ENCODE measurements at regions not wholly inside any gene's neighbourhood (a gene's known extent, or its start where the extent isn't known, plus 50 kb on each side); places are given as distances from the start of the nearest gene placed in this dataset.

DNA sequence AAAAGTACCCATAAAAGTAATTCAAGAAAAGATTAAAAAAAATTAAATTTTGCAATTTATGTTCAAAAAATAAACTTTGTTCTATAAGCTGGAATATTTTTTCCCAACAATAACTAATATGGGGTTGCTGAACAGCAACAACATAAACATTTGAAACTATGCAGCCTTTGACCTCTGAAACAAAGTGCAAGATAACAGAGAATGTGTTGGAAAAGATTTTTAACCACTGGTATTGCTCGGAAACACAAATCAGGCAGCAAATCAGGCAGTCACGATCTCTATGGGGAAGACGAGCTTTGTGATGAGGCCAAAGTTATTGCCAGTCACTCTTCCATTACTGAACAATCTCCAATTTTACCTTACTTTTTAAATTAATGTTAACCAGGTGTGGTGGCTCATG lies 332.1 kb downstream of the PABPC4L start:
- DNase-seq (ENCODE audit: low read depth), result peak; percentile 81

DNA sequence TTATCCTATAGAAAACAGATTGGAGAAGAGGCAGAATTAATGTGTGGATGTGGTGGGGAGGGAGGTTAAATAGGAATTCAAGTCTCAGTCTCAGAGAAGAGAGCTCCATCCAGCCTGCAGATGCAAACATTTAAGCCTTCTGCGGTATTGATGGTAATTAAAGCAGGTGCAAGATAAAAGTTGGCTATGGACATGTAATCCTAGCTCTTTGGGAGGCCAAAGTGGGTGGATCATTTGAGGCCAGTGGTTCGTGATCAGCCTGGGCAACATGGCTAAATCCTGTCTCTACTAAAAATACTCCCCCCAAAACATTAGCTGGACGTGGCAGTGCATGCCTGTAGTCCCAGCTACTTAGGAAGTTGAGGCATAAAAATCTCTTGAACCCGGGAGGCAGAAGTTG lies 332.7 kb downstream of the PABPC4L start:
- DNase-seq (ENCODE audit: low read depth), result no peak

DNA sequence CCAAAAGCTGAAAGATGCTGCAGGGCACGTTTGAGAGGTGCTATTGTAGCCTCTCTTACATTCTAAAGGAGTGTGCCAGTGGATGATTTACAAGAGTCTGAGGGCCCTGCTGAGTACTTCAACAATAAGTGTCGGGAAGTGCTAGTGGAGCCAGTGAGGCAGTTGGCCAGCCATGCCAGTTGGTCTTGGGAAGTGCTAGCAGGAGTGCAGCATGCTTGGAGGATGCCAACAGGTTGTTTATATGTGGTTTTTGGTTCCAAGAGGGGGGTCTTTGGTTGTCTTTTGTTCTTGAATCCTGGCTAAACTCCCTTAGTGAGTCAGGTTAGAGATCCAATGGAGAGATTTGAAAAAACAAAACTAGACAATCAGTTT lies 335.3 kb downstream of the PABPC4L start:
- peak; percentile 36 for DNase-seq (ENCODE audit: low read depth)

DNA sequence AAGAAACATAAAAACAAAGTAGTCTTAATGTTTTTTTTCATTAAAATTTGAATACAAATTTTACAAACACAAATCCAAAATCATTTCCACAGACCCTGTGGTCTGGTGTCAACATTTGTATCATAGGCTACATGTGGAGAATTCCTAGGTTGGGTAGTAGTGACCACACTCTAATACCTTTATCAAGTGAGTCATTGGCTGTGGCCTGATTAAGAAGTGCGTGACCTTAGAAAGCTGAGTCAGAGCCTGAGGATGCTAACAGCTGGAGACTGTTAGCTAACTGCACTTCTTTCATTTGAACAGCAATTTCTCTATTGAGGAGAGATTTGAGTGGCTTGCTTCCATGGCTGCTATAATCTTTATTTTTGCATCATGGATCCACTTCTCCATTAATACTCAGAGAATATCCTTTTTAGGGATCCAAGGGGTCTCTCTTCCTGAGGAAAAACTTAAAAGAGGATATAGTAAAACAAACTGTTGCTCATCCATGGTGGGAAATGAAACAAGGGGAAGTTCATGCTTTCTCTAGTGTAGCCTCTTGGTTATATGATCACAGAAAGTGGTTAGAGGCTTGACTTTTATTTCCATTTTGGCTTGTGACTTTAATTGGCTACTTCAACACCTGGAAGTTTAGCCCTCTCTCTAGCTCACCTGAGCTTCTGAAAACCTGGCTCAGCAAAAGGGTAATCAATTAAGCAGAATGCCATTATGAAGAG lies 335.8 kb downstream of the PABPC4L start:
- DNase-seq (ENCODE audit: low read depth), result peak; percentile 99

DNA sequence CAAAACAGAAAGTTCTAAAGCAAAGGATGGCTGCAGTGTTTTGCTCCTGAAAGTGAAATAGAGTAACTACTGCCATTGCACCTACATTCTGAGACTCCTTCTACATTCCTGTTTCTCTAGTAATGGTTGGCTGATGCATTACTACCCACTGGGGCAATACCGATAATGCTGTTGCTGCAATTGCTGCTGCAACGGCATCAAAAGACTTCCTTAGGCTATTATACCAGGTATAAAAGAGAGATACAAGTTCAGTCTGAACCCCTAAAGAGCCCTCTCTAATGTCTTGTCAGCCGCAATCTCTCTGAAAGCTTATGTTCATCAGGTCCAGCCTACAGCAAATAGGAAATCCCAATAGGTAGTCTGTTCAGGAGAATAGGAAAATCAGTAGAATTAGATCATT lies 338.4 kb downstream of the PABPC4L start:
- no peak for DNase-seq (ENCODE audit: low read depth)

DNA sequence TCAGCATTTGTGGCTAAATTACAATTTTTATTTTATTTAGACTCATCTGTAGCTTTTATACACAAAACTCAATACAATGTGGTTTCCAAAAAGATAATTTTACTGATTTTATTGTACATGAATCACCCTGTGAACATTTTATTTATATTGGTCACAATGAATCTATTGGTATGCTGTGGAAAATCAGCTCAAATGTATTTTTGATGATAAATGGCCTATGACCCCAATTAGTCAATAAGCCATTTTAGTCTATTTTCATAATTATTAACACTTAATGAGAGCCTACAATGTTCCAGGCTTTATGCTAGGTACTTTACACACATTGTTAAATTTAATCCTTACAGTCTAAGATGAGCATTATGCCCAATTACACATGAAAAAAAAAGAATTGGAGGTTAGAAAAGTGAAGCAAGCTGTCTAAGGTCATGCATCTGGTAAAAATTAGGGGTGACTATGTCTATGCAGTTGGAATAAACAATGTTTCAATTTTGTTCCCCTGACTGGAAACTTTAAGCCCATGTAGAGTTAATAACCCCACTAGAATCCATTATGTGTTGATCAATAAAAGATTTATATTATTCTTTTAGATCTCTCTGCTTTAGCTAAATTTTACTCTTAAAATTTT lies 344.7 kb downstream of the PABPC4L start:
- DNase-seq (ENCODE audit: low read depth), result no peak

DNA sequence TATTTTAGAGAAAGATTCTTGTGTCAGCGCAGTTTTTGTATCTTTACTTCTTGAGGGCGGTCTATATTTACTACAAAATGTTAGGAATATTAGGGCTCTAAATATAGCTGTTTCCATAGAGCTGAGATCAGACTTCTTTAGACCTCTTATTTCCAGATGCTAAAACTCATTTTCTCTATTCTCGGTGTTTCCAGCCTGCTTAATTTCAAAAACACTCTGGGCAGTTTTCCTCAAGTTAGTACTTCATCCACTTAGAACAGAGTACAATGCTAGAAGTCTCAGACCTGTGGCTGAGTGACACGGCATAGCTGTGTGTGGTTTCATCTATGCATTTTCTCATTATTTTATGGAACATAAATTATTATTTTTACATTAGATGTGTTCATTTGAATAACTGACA lies 346.6 kb downstream of the PABPC4L start:
- no peak for DNase-seq (ENCODE audit: low read depth)

DNA sequence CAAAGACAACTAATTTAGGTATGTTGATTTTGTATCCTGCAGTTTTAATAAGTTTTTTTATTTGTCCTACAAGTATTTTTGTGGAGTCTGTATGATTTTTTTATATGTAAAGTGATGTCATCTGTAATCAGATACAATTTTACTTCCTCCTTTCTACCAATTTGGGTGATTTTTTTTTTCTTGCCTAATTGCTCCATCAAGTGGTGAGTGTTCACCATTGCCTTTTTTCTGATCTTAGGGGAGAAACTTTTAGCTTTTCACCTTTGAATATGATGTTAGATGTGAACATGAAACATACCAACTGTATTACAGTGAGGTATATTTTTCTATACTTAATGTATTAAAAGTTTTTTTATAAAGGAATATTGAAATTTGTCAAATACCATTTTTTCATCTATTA lies 362.3 kb downstream of the PABPC4L start:
- DNase-seq (ENCODE audit: low read depth), result peak; percentile 12

DNA sequence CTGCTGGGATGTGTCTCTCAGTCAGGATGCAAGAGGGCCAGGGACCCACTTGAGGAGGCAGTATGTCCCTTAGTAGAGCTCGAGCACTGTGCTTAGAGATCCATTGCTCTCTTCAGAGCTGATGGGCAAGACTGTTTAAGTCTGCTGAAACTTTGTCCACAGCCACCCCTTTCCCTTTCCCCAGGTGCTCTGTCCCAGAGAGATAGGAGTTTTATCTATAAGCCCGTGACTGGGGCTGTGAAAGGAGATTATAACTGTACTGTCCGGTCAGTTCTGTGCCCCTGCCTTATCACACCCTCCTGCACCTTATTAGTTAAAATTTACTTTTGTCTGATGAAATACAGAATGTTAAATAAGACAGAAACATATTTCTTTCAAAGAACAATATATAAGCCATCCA lies 378.4 kb downstream of the PABPC4L start:
- no peak for DNase-seq (ENCODE audit: low read depth)

DNA sequence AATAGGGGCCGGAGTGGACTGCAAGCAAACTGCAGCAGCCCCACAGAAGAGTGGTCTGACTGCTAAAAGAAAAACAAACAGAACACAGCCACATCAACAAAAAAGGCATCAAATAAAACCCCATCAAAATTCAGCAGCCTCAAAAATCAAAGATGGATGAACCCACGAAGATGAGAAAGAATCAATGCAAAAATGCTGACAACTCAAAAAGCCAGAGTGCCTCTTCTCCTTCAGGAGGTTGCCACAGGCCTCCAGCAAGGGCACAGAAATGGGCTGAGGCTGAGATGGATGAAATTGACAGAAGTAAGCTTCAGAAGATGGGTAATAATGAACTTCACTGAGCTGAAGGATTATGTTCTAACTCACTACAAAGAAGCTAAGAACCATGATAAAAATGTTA lies 388.6 kb downstream of the PABPC4L start:
- no peak for DNase-seq (ENCODE audit: low read depth)

DNA sequence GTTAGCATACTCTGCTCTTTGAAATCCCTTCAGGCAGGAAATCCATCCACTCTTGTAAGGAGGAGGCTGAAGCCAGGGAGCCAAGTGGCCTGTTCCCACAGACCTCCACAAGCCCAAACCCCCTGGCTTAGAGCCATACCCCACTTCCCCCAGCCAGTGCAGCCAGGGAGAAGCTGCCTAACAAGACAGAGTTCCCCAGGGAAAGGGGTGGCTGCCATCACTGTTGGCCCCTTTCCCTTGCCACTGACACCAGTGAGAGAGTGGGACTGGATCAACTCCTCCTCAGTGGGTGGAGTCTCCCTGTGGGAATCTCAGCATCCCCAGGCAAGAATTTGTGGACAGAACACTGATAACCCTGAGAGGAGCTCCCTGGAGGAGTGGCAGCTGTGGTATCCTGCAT lies 389.4 kb downstream of the PABPC4L start:
- DNase-seq (ENCODE audit: low read depth), result no peak

DNA sequence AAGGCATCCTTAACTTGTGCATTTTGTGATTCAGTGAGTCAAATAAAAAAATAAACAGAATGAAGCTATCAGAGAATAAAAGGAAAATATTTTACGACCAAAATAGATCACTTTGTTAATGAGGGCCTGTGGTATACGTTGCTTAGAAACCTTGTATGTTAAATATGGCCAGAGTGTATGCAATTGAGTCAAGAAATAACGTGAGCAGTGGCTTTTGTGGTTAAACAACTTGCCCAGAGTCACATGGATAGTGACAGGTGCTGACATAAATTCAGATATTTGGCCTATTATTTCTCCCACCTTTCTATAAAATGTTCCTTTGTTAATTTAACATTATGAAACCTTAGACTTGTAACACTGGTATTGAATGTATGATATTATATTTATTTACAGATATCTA lies 393.4 kb downstream of the PABPC4L start:
- no peak for DNase-seq (ENCODE audit: low read depth)

DNA sequence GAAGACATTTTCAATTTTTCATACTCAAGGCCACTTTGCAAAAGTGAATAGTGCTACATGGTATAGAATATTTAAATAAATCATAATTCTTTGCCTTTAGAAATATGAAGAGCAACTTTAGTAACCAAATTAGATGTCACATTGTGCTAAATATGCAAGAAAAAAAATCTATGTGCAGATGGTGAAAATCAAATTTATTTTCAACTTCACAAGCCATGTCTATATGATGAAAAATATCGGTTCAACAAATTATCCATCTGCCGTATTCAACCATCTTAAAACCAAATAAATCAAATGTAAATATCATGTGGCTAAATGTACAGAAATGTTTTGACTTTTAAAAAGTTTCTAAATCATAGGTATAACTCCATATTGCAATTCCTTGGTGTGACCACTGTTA lies 398.2 kb downstream of the PABPC4L start:
- DNase-seq (ENCODE audit: low read depth), result no peak

DNA sequence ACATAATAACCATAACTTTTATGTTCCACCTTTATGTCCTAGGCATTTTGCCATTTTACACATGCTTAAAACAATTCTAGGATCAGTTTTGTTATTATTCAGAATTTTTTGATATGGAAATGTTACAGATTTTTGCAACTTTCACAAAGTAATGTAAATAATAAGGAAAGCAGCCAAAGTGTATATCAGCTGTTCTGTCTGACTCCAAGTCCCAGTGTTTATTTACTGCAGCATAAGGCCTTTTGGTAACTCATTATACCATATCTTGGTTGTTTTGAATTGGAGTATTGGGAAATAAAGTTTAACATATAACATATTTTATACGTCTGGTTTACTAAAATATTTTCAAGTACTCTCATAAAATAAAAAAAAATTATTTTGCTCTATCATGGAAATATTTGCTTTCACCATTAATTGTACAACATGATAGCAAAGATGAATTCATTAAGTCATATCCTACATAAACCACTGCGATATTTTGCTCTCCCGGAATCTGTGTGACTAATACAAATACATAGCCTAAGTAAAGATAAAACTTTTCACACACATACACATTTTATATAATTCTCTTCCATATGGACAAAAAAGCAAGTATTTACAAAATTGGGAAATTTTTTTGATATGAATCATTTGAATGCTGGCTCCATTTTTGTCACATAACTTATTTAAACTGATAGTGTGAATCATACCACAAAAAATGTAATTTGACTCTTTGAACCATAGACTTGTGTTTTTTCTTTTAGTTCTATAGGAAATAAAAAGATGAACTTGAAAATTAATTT lies 399.0 kb downstream of the PABPC4L start:
- peak; percentile 35 for DNase-seq (ENCODE audit: low read depth)

DNA sequence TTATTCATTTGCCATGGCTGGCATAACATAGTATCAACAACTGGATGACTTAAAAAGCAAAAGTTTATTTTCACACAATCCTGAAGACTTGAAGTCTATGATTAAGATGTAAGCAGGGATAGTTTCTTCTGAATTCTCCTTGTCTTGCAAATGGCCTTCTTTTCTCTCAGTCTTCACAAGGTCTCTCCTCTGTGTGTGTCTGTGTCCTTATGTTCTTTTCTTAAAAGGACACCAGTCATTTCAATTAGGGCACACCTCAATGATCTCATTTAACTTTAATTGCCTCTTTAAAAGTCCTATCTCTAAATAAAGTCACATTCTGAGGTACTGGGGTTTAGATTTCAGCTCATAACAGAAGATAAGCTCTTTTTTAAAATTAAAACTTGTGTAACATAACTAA lies 399.7 kb downstream of the PABPC4L start:
- no peak for DNase-seq (ENCODE audit: low read depth)

DNA sequence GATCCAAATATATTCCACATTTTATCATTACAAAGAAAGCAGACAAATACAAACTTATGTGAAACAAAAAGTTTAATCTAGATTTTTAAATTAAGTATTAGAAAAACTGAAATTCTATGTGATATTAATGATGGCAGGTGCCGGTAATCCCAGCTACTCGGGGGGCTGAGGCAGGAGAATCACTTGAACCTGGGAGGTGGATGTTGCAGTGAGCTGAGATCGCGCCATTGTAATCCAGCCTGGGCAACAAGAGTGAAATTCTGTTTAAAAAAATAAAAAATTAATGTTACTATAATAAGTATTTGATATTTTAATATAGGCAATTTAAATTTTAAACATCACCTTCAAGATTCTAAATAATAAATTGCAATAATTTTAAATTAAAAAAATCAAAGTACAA lies 400.6 kb downstream of the PABPC4L start:
- no peak for DNase-seq (ENCODE audit: low read depth)

DNA sequence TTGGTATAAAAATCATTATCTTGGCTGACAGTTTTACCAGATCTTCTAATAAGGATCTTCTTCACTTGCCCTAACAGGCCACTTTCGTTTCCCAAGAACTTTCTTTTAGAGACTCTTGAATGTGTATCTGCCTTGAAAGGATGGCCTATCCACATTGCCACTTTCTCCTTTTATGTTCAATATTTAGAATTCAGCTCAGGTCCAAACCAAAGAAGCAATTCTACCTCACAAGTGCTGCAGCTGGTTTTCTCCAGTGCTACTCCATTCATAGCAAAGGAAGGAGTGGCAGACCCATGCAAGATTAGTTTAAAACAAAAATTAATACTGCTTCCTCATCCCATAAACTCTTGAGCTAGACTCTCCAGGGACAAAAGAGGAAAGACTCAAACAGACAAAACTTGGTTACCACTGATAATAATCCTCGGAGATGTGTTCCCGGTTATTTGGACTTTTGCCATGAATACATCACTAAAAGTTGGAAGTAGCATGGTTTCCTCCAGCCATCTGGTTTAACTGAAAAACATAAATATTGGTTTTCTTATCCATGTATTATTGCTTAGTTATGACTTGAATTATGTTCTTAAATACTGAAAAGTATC lies 401.8 kb downstream of the PABPC4L start:
- DNase-seq (ENCODE audit: low read depth), result no peak

DNA sequence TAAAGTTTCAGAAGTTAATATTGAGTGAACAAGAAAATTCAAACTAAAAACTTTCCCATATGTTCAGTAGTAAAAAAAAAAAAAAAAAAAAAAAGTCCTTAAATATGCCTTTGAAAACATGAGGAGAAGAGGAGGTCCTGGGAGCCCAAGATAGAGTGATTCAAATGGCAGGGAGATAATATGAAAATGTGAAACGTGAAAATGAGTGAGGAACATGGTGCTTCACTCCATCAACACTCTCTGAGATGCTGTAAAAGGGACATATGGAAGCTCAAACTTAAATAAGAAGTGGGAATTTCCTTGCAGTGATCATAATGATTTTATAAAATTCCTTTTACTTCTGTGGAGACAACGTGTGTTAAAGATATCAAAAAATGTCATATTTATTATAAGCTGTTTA lies 423.9 kb downstream of the PABPC4L start:
- DNase-seq (ENCODE audit: low read depth), result no peak

DNA sequence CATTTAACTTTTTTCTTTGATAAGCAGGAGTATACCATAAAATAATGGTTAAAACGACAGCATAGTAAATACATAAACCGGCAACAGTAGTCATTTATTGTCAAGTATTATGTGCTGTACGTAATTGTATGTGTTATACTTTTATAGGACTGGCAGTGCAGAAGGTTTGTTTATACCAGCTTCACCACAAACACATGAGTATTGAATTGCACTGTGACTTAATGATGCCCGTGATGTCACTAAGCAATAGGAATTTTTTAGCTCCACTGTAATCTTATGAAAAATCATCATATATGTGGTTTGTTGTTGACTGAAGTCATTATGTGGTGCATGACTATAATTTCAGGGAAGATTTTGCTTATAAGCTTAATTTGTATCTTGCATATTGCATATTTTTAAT lies 424.6 kb downstream of the PABPC4L start:
- no peak for DNase-seq (ENCODE audit: low read depth)

DNA sequence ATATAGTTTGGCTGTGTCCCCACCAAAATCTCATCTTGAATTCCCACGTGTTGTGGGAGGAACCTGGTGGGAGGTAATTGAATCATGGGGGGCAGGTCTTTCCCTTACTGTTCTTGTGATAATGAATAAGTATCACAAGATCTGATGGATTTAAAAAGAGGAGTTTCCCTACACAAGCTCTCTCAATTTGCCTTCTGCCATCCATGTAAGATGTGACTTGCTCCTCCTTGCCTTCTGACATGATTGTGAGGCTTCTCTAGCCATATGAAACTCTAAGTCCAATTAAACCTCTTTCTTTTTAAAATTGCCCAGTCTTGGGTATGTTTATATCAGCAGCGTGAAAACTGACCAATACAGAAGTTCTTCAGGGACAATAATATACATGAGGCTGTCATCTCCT lies 425.1 kb downstream of the PABPC4L start:
- DNase-seq (ENCODE audit: low read depth), result no peak

DNA sequence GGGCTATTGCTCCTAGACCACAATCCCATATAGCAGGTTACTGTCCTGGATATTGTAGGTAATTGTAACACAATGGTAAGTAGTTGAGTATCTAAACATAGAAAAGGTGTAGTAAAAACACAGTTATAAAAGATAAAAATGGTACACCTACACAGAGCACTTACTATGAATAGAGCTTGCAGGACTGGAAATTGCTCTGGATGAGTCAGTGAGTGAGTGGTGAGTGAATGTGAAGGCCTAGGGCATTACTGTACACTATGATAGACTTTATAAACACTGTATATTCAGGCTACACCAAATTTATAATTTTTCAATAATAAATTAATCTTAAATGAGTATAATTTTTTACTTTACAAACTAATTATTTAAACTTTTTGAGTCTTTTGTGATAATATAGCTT lies 425.7 kb downstream of the PABPC4L start:
- DNase-seq (ENCODE audit: low read depth), result peak; percentile 48

DNA sequence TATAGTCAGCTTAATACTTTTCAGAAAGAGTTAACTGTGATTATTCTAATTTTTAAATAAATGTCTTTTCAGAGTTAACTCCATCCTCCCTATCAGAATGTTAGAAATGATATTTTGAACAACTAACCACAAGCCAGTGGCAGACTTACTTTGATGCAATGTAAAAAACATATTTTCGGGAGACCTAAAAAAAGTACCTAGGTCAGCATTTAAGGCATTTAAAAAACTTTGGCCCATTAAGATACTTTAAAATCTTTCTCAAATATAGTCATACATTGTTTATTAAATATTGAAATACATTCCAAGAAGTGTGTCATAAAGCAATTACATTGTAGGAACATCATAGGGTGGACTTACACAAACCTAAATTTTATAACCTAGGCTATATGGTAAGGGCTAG lies 426.1 kb downstream of the PABPC4L start:
- no peak for DNase-seq (ENCODE audit: low read depth)

DNA sequence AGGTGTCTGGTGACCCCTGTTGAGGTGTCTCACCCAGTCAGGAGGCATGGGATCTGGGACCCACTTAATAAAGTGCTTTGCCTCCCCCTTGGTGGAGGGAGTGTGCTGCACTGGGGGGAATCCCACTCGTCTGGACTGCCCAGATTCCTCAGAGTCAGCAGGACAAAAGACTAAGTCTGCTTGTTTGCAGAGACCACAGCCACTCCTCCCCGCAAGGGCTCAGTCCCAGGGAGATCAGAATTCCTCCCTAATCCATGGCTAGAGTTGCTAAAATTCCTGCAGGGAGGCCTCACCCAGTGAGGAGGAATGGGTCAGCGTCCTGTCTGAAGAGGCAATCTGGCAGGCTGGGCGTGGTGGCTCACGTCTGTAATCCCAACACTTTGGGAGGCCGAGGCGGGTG lies 442.2 kb downstream of the PABPC4L start:
- peak; percentile 10 for DNase-seq (ENCODE audit: low read depth)

All from amniotic epithelial cell (primary cell).